GM18520 (cell line): ENCODE measurements at regions not wholly inside any gene's neighbourhood (a gene's known extent, or its start where the extent isn't known, plus 50 kb on each side); places are given as distances from the start of the nearest gene placed in this dataset.
"Not testable (repeated sequence)": the region's sequence is repeated elsewhere in the genome, so short reads cannot be mapped to it uniquely, and the experiment has no call there.

Experiments
- ATAC-seq: cut with Tn5 transposase; IDR thresholded peaks from one replicate; pipeline ENCODE4 v1.9.1; 2021; ENCODE audit not compliant: unreplicated experiment

DNA sequence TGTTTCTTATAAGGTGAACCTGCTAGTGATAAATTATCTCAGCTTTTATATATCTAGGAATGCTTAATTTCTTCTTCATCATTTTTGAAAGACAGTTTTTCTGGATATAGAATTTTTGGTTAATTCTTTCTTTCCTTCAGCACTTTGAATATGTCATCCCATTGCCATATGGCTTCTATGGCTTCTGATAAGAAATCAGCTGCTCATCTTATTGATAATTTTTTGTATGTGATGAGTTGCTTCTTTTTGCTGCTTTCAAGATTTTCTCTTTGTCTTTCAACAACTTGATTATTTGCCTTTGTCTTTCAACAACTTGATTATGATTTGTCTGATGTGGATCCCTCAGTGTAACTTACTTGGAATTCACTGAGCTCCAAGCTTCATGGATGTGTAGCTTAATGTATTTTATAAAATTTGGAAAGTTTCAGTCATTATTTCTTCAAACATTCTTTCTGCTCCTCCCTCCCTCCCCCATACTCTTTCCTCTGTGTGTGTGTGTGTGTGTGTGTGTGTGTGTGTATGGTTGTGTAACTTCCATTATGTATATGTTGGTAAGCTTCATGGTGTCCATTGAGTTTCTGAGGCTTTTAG, 243.9 kb downstream of the TLE1 start:
- ATAC-seq = no peak

DNA sequence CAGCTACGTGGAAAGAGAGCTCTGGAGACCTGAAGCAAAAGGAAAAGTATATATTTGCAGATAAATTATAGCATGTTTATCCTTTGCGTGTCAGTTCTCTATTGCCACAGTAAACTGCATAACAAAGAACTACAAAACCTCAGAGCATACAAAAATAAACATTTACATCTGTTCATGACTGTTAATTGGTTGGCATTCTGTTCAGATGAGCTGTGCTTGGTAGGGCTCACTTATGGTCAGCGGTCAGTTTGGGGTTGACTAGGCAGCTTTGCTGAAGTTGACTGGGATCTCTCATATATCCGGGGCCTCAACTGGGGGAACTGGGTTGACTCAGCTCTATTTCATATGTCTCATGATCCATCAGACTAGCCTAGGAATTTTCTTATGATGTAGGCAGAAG, 257.7 kb downstream of the TLE1 start:
- no peak for ATAC-seq

DNA sequence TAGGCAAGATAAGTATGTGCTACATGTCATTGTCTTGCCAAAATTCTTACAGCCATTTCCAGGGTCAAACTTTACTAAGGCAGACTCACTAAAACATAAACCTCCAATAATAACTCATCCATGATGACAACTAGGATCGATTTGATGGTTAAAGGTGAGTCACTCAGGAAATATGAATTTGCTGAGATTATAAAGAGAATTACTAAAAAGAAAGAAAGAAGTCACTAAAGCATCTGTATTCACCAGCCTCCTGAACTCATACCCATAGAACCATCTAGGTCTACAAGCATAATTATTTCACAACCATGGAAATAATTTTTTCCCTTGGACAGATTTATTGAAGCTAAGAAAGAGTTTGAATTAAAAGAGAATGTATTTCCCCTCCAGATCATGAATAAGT, 258.6 kb downstream of the TLE1 start:
- no peak for ATAC-seq

DNA sequence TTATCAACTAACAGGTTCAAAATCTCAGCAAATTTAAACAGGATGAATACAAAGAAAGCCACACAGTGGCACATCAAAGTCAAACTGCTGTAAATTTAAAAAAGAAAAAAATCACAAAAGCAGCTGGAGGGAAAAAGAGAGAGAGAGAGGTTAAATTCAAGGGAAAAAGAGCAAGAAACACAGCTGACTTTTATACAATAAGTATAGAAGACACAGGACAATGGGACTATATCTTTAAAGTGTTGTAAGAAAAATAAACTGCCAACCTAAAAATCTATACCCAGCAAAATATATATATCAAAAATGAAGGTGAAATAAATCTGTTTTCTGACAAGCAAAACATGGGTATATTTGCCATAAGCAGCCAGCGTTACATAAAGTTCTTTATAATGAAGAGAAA, 261.5 kb downstream of the TLE1 start:
- ATAC-seq = no peak

DNA sequence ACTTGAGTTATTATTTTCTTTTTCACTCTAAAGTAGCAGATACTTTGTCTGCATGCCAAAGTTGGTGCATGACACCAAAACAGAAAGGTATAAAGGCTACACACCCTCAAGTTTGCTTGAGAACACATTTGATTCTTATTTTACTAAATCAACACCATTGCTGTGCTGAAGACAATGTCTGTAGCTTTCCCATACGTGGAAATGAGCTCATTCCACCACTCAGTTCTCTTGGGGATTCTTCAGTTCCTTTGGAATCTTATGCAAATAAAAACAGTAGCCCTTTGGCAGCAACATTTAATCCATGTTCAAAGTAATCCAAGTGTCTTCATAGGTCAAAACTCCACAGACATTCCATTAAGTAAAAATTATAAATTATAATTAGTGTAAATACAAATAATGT, 264.9 kb downstream of the TLE1 start:
- ATAC-seq = no peak

DNA sequence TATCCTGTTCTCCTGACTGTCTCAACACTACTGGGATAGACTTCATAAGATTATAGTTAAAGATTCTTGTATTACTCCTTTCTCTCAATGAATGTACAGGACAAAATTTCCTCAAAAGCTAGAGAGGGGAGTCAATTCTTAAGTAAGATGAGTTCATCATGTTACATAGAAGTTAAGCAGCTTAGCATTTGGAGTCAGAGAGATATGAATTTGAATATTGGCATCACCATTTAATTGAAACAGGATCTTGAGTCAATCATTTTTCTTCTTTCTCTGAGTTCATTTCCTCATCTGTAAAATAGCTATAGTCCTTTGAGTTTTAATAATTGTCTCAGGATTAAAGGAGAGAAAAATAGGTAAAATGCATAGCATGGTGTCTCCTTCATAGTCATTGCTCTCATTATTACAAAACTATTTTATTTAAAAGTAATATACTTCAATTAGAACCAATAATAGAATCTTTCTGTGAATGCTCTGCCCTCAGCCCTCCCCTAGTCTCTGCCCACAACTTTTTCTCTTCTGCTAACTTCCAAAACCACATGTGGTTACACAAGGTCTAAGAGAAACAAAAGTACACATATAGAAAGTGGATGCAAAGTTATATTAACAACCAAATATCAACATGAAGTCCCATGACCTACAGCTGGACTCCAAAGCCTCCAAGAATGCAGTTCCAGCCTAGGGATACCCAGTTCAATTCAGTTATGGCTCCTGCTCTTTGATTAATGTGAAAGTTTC, 265.6 kb downstream of the TLE1 start:
- no peak for ATAC-seq

DNA sequence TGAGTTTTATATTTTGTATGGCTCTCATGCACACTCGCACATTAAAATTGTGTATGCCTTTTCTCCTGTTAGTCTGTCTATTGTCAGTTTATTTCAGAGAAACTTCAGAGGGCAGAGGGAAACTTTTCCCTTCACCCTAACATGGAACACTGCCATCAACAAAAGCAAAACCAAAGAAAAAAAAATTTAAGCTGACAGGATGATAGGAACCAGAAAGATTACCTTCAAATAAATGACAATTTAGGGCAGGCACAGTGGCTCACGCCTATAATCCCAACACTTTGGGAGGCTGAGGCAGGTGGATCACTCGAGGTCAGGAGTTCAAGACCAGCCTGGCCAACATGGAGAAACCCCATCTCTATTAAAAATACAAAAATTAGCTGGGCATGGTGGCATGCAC, 268.3 kb downstream of the TLE1 start:
- ATAC-seq = not testable (repeated sequence)

DNA sequence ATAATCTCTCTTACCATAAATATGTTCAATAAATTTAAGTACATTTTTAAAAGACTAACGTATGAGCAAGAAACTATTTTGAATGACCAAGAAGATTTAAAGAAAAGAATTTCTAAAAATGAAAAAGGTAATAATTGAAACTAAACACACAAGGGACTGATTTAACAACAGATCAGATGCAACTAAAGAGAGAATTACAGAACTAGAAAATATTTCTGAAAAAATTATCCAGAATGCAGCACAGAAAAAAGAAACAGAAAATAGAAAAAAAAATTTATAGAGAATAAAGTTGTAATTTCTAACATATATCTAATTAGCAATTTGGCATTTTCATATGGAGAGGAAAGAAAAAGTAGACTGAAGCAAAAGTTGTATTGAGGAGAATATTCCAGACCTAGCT, 269.3 kb downstream of the TLE1 start:
- no peak for ATAC-seq

DNA sequence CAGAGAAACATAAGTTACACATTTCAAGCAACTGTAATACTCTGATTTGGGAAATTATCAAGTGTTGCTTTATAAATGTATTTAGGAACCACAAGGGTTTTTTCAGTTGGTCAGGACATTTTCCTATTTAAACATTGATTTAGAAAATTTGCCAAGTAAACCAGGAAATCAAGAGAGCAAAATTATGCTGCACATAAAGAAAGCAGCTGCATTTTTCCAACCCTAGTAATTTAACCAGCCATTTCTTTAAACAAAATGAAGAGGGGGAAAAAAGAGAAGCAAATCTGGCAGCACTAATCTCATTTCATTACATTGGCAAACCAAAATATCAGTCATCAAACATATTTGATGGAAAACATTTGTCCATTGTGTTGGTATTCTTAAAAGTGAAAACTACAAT, 271.4 kb downstream of the TLE1 start:
- ATAC-seq = no peak

DNA sequence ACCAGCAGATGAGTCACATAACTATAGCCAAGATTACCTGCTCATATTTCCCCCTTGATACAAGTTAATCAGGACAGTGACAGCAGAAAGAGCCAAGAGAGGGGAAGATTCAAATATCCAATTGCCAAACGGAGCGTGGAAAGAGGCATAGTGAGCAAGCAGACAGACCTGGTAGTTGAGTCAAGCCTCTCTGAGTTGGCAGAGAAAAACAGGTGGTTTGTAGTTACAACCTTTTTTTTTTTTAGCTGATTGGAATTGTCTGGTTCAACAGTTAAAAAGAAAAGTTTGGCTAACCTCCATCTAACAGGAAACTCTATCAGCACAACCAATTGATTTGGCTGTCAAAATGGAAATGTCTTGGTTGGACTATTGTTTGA, 272.1 kb downstream of the TLE1 start:
- no peak for ATAC-seq

DNA sequence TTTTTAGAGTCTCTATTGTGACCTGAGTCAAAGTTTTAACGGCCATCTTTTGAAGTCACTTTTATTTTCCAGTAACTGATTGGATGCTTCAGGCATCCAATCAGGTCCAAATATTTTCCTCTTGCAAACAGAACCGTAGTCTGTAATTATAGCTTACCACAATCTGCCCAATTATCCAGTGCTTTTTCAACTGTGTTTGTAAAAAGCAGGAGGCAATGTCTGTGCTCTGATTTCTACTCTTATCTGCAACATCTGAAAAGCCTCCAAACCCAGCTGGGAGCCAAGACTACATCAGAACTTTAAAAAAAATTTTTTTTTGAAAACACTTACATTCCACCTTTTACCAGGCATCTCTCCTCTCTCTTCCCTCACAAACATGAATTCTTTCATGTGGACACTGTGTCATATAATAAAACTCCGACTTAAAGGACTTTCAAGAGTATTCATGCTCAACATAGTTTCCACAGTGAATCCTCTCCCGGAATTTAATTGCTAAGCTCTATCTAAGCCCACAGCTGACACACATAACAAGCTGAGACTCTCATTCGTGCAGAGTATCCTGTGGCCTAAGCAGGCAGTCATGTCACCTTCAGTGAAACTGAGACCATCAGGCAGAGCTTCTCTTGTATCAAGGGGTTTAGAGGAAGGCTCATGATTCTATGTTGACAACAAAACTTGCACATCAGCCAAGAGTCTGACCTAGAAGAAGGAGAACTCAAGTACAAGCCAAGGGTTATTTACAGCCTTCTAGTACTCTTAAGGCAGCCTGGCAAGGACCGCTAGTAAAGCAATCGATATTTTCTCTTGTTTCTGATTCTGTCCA, 272.7 kb downstream of the TLE1 start:
- no peak for ATAC-seq

DNA sequence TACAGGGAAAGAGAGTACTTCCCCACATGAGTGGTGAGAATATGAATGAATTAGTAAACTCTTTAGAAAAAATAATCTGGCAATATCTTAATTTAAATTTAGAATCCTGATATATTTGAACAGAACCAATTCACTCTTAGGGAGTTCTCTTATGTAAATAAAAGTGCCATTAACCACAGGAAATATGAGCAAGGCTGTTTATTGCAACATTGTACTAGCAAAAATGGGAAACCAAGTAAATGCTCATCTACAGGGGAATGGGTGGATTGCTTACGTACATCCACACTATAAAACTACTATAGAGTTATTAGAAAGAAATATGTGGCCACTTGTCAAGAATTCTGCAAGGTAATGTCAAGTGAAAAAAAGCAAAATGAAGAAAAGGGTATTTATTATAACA, 274.5 kb downstream of the TLE1 start:
- ATAC-seq = no peak

DNA sequence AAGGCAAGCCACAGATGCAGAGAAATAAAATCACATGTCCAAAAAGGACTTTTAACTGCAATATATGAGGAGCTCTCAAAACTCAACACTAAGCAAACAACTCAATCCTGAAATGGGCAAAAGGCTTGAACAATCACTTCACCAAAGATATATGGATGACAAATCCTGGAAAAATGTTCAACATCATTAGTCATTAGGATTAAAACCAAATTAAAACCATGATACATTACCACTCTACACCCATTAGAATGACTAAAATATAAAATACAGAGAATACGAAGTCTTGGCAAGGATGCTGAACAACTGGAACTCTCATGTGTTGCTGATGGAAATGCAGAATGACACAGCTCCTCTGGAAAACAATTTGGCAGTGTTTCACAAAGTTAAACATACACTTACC, 277.4 kb downstream of the TLE1 start:
- ATAC-seq = no peak

DNA sequence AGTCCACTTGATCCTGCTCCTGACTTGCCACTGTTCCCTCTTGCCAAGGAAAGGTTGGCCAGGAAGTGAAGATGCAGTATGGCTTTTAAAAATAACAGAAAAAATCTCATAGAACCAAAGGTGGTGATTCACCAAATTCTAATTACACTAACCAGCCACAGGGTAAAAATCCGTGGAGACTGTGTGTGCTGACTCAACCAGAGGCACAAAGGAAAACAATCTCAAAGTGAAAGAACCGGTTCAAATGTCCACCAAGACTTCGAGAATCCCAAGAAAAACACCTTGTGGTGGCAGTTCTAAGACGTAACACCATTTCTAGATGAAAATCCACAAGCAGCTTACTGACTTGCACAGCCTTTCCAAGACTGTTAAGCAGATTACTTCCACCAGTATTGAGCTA, 279.1 kb downstream of the TLE1 start:
- no peak for ATAC-seq

DNA sequence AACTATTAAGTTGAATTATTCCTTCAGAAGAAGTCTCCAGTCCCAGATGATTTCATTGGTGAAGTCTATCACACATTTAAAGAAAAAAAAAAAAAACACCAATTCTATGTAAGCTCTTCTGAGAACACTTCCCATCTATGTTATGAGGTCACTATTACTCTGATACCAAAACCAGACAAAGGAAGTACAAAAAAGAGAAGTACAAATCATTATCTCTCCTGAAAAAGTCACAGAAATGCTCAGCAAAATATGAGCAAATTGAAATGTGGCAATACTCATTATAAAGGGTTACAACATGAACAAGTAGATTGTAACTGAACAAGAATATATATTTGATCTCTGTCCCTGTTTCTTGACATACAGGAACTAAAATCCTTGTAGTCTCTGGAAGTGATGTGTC, 280.4 kb downstream of the TLE1 start:
- no peak for ATAC-seq

DNA sequence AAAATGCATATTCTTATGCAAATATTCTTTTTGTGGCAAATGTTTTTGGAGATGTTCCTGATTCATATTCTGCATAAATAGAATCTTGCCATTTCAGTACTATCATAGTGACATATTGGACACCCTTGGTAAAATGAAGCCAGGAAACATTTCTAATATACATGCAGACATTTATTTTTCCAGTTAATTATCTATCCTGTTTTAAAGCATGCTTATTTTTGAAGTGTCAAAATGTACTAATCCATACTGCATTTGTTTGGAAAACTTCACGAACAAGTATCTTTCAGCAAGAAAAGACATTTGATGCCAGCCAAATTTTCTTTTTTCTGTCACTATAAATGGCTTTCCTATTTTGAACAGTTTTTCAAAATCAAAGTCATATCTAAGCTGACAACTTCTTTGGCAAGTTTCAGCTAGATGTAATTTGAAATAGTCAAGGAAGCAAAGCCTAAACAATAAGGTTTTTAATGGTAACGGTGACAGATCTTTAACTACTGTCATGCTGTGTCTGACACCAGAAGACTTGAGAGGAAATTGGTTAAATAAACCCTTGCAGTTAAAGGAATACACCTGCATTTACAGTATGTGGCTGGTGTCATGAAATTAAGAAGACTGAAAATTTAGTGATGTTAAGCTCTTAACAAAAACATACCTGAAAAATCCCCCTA, 284.3 kb downstream of the TLE1 start:
- ATAC-seq = no peak

DNA sequence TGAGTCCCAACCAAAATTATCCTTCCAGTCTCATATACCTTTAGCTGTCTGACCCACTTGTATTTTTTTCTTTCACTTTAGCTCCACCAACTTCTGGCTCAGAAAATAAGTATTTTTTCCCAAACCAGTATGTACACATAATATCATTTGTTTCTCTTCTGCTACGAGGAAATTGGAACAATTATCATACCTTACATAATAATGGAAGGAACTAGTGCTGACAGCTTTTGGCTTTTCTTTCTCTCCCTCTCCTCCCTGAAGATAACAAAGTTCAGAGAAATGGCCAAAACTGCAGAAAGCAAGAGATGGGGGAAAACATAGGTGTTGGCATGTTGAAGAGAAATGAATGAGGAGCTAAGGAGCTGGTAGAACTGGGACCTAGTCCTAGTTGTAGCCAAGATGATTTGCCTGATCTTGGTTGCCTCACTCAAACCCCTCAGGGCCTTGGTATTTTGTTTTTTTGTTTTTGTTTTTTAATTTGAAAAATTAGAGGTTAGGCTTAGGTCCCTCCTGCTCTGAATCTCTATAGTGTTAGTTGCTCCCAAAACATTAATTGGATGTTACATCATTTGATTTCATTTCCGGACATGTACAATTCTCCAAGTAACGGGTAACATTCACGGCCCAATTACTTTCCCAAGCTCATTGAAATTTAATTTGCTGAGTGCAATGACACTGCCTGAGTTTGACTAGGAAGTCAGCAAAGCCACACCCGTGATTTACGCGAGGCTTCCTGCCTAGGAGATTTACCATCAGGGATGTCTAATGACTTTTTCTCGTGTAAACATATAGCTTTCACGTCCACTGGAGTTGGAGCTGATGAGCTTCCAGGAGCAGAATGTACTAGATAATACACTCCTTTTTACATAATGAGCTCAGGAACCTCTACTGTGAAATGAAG, 291.6 kb downstream of the TLE1 start:
- ATAC-seq = no peak

DNA sequence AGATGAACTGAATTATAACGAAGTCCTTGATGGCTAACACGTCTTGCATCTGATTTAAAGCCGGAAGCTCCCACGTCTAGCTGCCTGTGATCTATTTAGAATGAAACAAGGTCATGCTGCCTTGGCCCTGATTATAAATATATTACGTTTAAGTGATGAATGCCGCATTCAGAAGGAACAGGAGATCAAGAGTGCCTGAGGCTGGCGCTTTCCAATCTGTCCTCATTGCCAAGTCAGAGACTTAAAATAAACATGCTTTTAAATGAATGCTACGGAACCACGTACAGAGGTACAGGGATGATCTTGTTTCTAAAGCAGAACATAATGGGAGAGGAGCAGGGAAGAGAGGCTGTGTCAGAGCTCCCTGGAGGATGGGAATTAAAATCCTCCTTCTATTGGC, 292.8 kb downstream of the TLE1 start:
- ATAC-seq = no peak

DNA sequence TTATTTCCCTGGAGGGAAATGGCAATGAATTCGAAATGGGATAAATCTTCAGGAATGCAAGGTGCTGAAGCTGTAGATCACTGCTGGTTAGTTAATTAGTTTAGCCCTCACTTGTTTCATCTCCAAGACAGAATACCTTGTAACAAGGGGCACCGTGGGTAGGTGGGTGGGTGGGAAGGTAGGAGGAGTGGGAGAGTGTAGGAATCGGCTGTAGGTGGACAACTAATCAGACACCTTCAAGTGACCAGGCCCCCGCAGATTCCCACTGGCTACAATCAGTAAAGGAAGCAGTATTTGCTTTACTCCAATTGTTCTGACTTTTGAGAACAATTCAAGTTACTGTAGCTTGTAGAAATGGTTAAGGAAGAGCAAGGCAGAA, 293.7 kb downstream of the TLE1 start:
- no peak for ATAC-seq

DNA sequence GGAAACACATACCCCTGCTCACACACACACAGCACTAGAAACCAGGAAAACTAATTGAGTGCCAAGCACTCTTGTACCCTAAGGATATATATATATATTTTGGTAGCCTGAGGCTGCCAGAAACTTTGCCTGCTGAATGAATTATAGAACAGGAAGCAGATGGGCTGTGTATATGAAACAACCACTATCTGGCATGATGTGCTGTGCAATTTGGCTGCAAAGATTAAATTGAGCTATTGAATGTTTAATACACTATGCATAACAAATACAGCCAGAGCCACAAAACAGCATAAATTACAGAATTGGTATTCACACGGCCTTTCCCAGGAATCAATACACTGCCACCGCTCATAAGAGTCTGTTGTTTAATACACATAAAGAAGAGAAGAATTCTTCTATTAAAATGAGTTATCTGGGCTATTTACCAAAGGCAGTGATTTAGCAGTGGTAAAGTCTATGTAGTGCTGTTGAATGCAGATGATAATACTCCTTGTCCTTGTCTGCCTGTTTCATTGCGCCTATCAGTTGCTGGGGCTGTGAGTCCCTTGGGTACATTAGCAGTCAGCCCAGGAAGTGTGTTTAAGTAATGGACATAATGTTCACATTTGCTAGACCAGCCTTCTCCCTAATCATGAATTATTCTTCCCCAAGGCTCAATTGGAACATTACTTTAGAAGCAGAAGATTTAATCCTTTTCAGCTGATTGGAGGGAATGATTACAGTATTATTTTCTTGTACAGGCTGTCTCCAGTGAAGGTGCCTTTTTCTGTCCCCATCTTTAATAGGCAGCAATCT, 294.3 kb downstream of the TLE1 start:
- ATAC-seq = no peak
